GM18511 (cell line): ENCODE measurements at regions not wholly inside any gene's neighbourhood (a gene's known extent, or its start where the extent isn't known, plus 50 kb on each side); places are given as distances from the start of the nearest gene placed in this dataset.

Source experiments
- ATAC-seq: cut with Tn5 transposase; IDR thresholded peaks from one replicate; pipeline ENCODE4 v1.9.1; 2021; ENCODE audit warnings: mild to moderate bottlenecking, moderate library complexity; ENCODE audit not compliant: unreplicated experiment

DNA sequence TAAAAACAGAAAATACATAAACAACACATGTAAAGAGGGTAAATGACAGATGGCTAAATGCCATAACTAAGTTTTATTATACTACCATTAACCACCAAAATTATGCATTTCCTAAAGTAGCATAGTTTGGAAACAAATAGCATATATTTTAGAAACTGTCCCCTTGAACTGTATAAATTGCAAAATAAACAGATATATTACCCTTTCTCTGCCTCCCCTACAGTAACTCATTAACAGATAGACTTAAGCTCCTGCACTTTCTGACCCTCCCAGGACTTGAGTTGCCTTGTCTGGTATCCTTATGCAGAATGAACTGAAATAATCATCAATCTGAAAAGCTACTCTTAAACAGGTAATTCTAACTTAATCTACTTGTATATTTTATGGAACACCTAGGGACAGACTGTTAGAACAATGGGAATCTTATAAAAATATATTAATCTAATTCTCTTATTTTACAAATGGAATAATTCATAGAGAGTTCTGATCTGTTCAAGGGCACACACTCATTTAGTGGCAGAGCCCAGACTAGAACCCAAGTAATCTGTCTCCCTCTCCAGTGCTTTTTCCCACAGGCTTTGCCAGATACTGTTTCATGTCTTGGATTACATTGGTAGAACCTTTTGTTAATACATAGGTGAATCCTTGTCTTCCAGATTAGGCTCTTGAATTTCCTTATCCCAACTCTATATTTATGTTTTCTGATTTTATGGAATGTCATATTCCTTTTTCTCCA is 50.6 kb upstream of the LOC128125822 start:
- ATAC-seq: no peak
